ENCODE measurements at regions not wholly inside any gene's neighbourhood (a gene's known extent, or its start where the extent isn't known, plus 50 kb on each side); places are given as distances from the start of the nearest gene placed in this dataset.

GRCh38 chr9:25613709-25614108 lies 64.5 kb downstream of the TUSC1 start:
- DNase-seq (ENCODE audit: low read depth), result no peak

GRCh38 chr9:25603106-25603505 lies 75.1 kb downstream of the TUSC1 start:
- no peak for DNase-seq (ENCODE audit: low read depth)

- DNase-seq (ENCODE audit: low read depth), result no peak
Observed at GRCh38 chr9:25602400-25603044, 75.7 kb downstream of the TUSC1 start.

- no peak for DNase-seq (ENCODE audit: low read depth)
Observed at GRCh38 chr9:25600501-25600900, 77.7 kb downstream of the TUSC1 start.

DNA sequence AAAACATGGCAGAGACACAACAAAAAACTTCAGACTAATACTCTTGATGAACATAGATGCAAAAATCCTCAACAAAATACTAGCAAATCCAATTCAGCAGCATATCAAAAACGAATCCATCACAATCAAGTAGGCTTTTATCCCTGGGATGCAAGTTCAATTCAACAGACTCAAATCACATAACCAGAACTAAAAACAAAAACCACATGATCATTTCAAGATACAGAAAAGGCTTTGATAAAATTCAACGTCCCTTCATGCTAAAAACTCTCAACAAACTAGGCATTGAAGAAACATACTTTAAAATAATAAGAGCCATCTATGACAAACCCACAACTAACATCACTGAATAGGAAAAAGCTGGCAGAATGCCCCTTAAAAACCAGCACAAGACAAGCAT lies 93.6 kb downstream of the TUSC1 start:
- no peak for DNase-seq (ENCODE audit: low read depth)

DNA sequence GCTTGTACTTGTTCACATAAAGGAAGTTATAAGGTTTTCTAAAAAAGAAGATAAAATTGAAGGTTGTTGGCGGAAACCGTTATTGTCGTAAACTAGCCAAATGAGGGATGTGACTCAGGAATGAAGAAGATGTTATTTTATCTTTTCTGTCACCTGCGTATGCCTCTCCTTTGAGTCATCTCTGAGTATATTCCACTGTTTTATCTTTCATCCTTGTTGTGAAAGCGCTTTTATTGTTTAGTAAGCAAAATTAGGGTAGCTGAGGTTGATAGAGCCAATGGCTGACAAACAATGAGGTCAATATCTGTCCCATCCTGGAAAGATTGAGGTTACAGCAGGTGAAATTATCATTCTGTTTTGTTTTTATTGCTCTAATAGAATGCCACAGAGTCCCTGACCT lies 105.0 kb downstream of the TUSC1 start:
- no peak for DNase-seq (ENCODE audit: low read depth)

DNA sequence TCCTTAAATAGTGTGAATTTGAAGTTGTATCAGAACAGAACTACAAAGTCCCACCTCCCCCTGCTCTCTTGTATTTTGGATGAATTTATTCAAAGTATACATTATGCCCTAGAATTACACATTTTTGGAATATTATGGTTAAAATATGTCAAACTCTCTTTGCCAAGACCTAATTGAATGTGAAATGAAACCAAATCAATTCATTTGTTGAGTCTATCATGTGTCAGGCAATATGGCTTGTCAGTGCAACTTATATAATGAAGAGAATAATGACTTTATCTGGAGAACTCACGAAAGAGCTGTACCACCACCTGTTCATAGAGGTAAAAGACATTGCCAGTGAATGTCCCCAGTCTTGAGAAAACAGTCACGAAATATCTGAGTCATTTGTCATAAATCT lies 106.8 kb downstream of the TUSC1 start:
- no peak for DNase-seq (ENCODE audit: low read depth)

DNA sequence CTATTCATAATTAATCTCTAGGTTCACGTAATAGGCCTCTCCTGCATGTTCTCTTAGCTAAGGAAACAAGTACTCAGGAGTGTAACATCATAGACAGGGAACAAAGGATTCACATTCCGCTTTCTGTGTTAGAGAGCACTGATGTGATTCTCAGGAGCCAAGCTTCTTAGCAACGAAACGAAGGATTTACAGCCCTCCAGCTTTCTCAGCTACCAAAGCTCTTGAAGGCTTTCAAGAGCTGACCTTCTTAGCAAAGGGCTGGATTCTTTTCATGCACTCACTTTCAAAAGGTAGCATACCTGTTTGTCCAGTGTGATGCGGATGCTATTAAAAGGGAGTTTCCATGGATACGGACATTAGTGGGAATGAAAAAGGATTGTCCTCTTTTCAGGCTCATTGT lies 107.4 kb downstream of the TUSC1 start:
- DNase-seq (ENCODE audit: low read depth), result no peak

DNA sequence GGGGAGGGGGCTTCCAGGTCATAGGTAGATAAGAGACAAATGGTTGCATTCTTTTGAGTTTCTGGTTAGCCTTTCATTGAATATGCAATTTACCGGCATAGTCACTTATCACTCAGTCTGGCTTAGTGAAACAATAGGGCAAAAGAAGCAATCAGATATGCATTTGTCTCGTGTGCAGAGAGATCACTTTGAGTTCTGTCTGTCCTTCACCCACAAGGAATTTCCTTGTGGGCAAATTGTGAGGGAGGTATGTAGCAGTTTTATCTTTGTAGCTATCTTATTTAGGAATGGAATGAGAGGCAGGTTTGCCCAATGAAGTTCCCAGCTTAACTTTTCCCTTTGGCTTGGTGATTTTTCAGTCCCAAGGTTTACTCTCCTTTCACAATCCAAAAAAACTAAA lies 116.1 kb downstream of the TUSC1 start:
- no peak for DNase-seq (ENCODE audit: low read depth)

DNA sequence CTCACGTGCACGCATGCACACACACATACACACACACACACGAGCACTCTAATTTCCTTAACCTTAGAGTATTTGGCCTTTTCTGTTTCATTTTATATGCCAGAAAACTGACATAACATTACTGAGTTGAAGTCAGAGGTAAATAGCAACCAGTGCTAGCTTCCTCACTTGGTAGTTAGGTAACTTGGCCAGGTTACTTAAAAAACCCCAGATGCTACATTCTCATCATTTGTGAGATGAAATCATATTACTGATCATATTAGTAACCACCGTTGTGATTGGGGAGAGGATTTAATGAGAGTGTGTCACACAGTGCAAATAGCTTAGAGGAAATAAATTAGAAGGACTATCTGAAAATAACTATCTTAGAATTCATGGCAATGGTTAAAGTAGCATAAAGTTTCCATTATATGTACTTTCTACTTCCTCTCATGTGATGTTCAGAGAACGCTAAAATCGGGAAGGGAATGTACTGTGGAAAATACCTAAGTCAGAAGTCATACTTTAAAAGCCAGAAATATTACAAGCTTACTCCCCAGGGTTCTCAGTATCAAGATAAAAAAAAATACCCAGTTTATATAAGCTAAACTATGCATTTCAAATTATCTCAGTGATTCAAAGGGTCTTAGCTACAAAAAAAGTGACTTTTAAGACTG lies 120.5 kb downstream of the TUSC1 start:
- DNase-seq (ENCODE audit: low read depth), result no peak

DNA sequence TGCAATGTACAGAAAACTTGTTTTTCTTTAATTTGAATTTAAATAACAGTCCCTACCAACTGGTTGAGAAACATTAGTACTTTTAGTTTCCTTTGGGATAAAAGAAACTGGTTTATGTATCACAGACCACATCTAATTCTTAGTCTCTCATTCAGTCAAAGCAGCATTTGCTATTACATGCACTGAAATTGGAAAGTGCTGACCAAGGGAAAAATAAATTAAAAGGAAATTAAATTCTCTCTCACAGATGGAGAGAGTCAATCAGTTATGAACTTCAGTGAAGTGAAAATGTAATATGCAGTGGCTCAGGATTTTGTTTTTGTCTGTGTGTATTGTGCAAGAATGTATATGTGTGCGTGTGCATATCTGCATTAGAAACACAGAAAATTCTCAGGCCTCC lies 121.7 kb downstream of the TUSC1 start:
- DNase-seq (ENCODE audit: low read depth), result no peak

DNA sequence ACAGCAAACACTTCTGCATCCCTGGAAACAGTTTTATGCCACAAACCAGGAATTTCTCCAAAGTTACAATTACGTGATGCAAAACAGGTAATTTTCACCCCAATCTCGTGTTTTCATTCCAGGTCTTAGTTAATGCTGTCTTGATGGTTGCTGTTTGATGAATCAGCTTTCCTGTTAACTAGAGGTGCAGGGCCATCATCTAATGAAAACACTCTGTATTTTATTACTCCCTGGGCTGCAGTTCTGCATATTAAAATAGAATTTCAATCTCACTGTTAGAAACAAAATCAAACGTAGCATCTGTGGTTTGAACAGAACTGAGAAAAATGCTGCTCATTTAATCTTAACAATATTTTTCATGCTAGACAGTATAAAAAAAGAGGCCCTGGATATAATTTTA lies 129.4 kb downstream of the TUSC1 start:
- DNase-seq (ENCODE audit: low read depth), result no peak

- no peak for DNase-seq (ENCODE audit: low read depth)
Observed at GRCh38 chr9:25543806-25544205, 134.4 kb downstream of the TUSC1 start.

GRCh38 chr9:25542319-25542718 lies 135.9 kb downstream of the TUSC1 start:
- no peak for DNase-seq (ENCODE audit: low read depth)

- DNase-seq (ENCODE audit: low read depth), result no peak
Observed at GRCh38 chr9:25537808-25538207, 140.4 kb downstream of the TUSC1 start.

DNA sequence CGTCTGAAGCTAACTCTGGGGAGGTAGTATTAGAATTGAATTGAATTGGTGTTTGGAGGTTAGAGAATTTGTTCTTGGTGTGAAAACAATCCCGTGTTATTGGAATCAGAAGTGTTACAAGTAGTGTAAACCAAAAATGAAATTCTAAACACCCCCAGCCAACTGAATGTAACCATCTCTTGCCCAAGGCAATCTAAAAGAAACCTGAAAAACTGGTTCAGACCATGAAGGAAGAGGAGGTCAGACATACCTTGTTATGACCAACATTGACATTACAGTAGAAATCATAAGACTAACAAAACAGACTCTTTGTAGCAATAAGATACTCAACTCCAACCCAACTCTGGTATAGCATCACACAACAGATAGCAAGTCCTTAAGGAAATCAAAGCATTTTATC lies 159.0 kb downstream of the TUSC1 start:
- DNase-seq (ENCODE audit: low read depth), result no peak

- DNase-seq (ENCODE audit: low read depth), result no peak
Observed at GRCh38 chr9:25517701-25518100, 160.5 kb downstream of the TUSC1 start.

GRCh38 chr9:25513509-25514033 lies 164.7 kb downstream of the TUSC1 start:
- DNase-seq (ENCODE audit: low read depth), result no peak

DNA sequence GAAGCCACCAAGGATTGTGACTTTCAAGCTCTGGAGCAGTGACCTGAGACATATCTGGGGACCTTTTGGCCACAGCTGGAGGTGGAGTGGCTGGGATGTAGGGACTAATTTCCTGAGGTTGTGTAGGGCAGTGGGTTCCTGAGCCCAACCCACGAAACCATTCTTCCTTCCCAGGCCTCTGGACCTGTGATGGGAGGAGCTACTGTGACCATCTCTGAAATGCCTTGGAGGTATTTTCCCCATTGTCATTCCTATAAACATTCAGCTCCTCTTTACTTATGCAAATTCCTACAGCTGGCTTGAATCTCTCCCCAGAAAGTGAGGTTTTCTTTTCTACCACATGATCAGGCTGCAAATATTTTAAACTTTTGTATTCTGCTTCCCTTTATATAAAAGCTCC lies 172.6 kb downstream of the TUSC1 start:
- no peak for DNase-seq (ENCODE audit: low read depth)

- DNase-seq (ENCODE audit: low read depth), result no peak
Observed at GRCh38 chr9:25481372-25481771, 196.9 kb downstream of the TUSC1 start.

DNA sequence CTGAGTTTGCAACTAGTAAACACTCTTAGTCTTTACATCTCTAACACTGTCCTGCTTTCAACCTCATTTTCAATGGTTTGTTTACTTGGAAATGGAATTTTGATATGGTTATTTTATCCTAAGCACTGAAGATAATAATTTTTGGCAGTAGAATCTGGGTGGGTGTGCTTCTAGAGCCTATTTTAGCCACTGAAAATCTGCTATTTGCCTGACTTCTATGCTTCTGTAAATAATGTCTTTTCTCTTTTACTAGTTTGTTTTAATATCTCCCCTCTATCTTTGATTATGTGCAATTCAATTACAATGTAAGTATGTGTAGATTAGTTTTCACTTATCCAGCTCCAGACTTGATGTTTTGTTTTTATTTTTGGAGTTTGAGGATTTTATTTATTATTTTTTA lies 197.5 kb downstream of the TUSC1 start:
- no peak for DNase-seq (ENCODE audit: low read depth)

DNA sequence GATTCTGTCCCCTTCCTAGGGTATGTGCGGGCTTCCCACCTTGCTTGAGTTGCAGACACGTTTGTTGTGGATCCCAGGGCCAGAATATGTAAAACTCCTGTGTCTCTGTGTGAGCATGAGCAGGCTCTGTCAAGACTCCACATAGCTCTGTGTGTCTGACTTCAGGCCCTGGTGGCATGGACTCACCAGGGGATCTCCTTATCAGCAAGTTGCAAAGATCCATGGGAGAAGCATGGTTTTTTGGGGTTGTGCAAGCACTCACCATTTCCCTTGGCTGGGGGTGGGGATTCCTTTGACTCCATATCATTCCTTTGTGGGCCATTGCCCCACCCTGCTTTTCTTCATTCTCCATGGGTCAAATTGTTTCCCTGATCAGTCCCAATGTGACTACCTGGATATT lies 205.6 kb downstream of the TUSC1 start:
- no peak for DNase-seq (ENCODE audit: low read depth)

DNA sequence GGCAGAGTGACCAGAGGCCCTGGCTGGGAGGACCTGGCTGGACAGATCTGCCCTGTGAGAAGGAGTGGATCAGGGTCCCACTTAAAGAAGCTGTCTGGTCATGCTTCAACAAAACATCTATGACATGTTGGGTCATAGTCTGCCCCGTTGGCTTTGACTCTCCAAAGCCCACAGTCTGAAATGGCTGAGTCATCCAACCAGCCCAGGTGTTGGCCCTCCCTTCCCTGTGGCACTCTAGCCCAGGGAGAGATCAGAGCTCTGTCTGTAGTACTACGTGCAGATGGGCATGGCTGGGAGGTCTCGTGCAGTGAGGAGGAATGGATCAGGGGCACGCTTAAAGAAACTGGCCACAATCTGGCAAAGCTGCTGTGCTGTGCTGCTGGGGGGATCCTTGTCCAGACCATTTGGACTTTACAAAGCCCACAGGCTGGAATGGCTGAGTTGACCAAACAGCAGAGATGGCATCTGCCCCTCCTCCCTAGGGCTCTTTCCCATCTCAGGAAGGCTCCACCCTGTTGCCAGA lies 206.1 kb downstream of the TUSC1 start:
- DNase-seq (ENCODE audit: low read depth), result no peak

GRCh38 chr9:25461416-25461815 lies 216.8 kb downstream of the TUSC1 start:
- no peak for DNase-seq (ENCODE audit: low read depth)

All from amniotic epithelial cell (primary cell).